Small intestine (tissue), 7 donors: ENCODE measurements at regions not wholly inside any gene's neighbourhood (a gene's known extent, or its start where the extent isn't known, plus 50 kb on each side); places are given as distances from the start of the nearest gene placed in this dataset.
"Not testable (repeated sequence)": the region's sequence is repeated elsewhere in the genome, so short reads cannot be mapped to it uniquely, and the experiment has no call there.

ENCODE experiments used
- DNase-seq, 2 donors: peaks; one replicate each; pipeline versions ENCODE4 v3.0.0 to v3.0.0-alpha.2; 2013
- FAIRE-seq: peaks from 2 replicates; lab custom pipeline; 2012; peaks lifted over from hg19 to GRCh38; lab: Jason Lieb, UNC
- H3K27ac ChIP-seq, 3 donors: one replicate each; pipeline ENCODE4 v1.5.1; 2013; ENCODE audit warnings: low read length in 2 of 3, mild to moderate bottlenecking in 2 of 3, control low read depth in 1 of 3, inconsistent platforms in 1 of 3, low read depth in 1 of 3, moderate library complexity in 1 of 3
- H3K27me3 ChIP-seq, 3 donors: one replicate each; pipeline ENCODE4 v1.6.1; 2013; ENCODE audit warnings: low read length in 3 of 3, inconsistent platforms in 1 of 3; ENCODE audit not compliant: control insufficient read depth in 3 of 3, insufficient read depth in 3 of 3
- H3K36me3 ChIP-seq, 3 donors: one replicate each; pipeline ENCODE4 v1.6.1; 2013; ENCODE audit warnings: low read length in 3 of 3, inconsistent platforms in 1 of 3, low read depth in 1 of 3, mild to moderate bottlenecking in 1 of 3, moderate library complexity in 1 of 3; ENCODE audit not compliant: control insufficient read depth in 3 of 3, insufficient read depth in 2 of 3
- H3K4me1 ChIP-seq, 3 donors: one replicate each; pipeline ENCODE4 v1.6.1; 2013; ENCODE audit warnings: low read length in 2 of 3, inconsistent platforms in 1 of 3, low read depth in 1 of 3, mild to moderate bottlenecking in 1 of 3, moderate library complexity in 1 of 3; ENCODE audit not compliant: control insufficient read depth in 3 of 3, insufficient read depth in 2 of 3
- H3K4me3 ChIP-seq, 3 donors: one replicate each; pipeline ENCODE4 v1.5.1; 2013; ENCODE audit warnings: low read length in 3 of 3, control low read depth in 1 of 3, inconsistent platforms in 1 of 3, low read depth in 1 of 3, mild to moderate bottlenecking in 1 of 3, moderate library complexity in 1 of 3
- H3K9me3 ChIP-seq, 2 donors: one replicate each; pipeline ENCODE4 v1.6.1; 2013; ENCODE audit warnings: low read depth in 1 of 2, low read length in 1 of 2; ENCODE audit not compliant: control insufficient read depth in 2 of 2, insufficient read depth in 1 of 2
- WGBS, 3 donors: extraction: QIAGEN DNeasy Blood & Tissue Kit; methylation state at CpG; one replicate each; pipeline ENCODE4 v1.1.7; 2013; 5-methylcytosine and 5-hydroxymethylcytosine counted together
- donor health status: healthy with polysubstance abuse.
- donor health status: control.
- donor health status: control.
- donor health status: Bipolar disorder and iron deficiency.
- donor health status: healthy.

DNA sequence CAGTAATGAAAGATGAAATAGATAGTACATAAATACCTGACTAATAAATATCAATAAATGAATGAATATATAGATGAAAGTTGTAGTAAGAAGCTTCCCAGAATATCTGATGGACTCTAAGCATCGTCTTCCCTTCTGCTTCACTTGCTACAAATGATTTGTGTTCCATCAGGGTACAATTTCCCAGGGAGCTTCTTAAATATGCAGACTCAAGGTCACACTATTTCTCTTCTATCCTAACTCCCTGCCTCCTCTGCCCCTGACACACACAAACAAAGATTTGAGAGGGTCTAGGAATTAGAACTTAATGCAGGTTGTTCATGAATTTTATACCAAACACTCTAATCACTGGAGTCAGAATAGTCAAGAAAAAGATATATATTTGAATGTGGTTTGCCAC lies 415.9 kb upstream of the TMPRSS15 start:
- Histone ChIP-seq H3K27ac (no peak overlapping the region), H3K36me3 (no peaks in the 10 kb centered on the region), H3K4me1 (no peaks in the 10 kb centered on the region), H3K4me3 (no peak overlapping the region), H3K27me3 (no peaks in the 10 kb centered on the region), H3K9me3 (no peaks in the 10 kb centered on the region)
- FAIRE-seq (no peak), DNase-seq (no peak)
- 63 to 79% (median 77%) methylated on average over 1 of the region's 1 CpG for WGBS, 3 donors

DNA sequence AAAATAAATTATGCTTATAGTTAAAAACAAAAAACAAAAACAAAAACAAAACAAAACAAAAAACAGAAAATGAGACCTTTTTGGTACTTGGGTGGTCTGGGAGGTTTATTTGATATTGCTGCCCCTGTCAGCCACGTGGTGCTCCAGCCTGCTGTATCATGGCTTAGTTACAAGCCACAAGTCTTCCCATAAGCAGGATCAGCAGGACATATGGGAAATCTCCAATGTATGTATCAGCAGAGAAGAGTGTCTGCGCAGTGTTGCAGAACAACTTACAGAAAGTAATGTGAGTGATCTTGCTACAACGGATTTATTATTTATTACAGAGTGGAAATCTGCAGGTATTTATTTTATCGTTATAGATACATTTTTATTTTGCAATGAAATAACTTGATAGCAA lies 423.0 kb upstream of the TMPRSS15 start:
- H3K27ac ChIP-seq = no peak overlapping the region
- no peaks in the 10 kb centered on the region for H3K27me3 ChIP-seq
- WGBS, 3 donors = 71 to 82% (median 73%) methylated on average over 4 of the region's 4 CpGs
- no peak overlapping the region for H3K4me3 ChIP-seq
- H3K9me3 ChIP-seq = no peaks in the 10 kb centered on the region
- FAIRE-seq (no peak), DNase-seq (no peak)
- H3K36me3 ChIP-seq = no peaks in the 10 kb centered on the region
- no peaks in the 10 kb centered on the region for H3K4me1 ChIP-seq

DNA sequence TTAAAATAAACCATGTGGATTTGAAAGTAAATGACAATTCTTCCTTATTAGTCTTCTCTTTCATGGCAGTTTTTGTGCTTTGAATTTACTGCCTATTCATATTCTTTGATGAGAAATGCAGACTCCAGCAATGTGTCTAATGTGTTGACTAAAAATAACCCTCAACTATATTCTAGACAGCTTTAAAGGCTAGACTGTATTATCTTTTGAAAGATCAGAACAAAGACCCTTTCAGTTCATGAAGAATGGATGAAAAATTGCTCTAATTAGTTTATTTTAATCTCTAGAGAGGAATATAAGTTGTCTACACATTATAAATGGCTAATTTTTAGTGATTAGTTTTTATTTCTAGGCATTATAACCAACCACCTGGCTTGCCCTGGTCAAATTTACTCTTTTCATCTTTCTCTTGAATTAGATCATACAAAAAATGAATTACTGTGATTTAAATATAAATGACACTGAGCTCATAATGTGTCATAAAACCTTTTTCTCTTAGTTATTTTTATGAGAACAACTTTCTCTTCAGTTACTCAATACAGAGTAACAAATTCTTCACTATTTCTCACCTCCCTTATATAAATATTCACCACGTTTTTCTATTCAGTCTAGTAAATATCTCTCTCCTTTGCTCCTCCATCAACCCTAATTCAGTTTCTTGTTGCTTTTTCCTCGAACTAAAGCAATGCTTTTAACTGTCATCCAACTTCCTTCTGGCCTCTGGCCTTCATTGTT lies 428.5 kb upstream of the TMPRSS15 start:
- 37 to 60% (median 40%) methylated on average over 2 of the region's 2 CpGs for WGBS, 3 donors
- no peaks in the 10 kb centered on the region for H3K27me3 ChIP-seq
- no peak overlapping the region for H3K4me3 ChIP-seq
- FAIRE-seq (no peak), DNase-seq (no peak)
- H3K4me1 ChIP-seq = no peaks in the 10 kb centered on the region
- H3K27ac ChIP-seq = no peak overlapping the region
- no peaks in the 10 kb centered on the region for H3K9me3 ChIP-seq
- H3K36me3 ChIP-seq = no peaks in the 10 kb centered on the region

DNA sequence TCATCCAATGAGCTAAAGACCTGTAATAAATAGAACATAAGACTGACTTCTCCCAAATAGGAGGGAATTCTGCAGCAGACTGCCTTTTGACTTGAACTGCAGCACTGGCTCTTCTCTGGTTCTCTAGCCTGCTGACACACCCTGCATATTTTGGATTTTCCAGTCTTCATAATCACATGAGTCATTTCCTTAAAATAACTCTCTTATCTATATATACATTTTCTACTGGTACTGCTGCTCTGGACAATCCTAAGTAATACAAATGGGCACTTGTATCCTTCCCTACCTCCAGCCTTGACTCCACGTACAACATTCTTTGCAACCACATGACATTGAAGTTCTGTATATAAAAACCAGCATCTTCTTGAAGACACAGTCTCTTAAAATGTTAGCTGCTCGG lies 429.4 kb upstream of the TMPRSS15 start:
- Histone ChIP-seq H3K4me3 (no peak overlapping the region), H3K27ac (no peak overlapping the region), H3K9me3 (no peaks in the 10 kb centered on the region), H3K27me3 (no peaks in the 10 kb centered on the region), H3K4me1 (no peaks in the 10 kb centered on the region), H3K36me3 (no peaks in the 10 kb centered on the region)
- FAIRE-seq (no peak), DNase-seq (no peak)
- 59 to 66% (median 65%) methylated on average over 2 of the region's 2 CpGs for WGBS, 3 donors

DNA sequence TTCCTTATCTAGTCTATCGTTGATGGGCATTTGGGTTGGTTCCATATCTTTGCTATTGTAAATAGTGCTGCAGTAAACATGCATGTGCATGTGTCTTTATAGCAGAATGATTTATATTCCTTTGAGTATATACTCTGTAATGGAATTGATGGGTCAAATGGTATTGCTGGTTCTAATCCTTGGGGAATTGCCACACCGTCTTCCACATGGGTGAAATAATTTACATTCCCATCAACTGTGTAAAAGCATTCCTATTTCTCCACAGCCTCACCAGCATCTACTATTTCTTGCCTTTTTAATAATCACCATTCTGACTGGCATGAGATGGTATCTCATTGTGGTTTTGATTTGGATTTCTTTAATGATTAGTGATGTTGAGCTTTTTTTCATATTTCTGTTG lies 430.5 kb upstream of the TMPRSS15 start:
- not testable (repeated sequence) for FAIRE-seq, H3K4me1 ChIP-seq, H3K27ac ChIP-seq, H3K4me3 ChIP-seq, H3K27me3 ChIP-seq, H3K9me3 ChIP-seq, H3K36me3 ChIP-seq, DNase-seq
- WGBS, 3 donors = 56 to 80% (median 61%) methylated on average over 2 of the region's 2 CpGs

DNA sequence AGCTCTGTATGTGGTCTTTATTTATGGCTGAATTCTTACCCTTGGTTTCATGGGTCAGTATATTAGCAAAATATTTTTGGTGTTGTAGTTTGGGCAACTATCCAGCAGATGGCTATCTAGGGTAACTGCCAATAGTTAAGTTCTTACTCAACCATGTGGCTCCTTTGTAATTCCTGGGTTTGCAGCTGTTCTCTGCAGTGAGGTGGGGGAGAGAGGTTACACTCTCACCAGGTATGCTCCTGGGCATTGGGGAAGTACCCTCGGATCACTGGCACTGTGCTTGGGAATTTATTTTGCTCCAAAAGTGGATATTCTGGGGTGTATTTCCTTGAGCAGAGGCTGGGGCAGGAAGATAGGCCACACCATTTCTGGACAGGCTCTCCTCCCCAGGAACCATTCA lies 436.7 kb upstream of the TMPRSS15 start:
- Histone ChIP-seq H3K9me3 (peaks cover 0 to 5% of the 10 kb centered on the region in 2 donors), H3K36me3 (no peaks in the 10 kb centered on the region), H3K4me1 (no peaks in the 10 kb centered on the region), H3K4me3 (no peak overlapping the region), H3K27me3 (no peaks in the 10 kb centered on the region), H3K27ac (no peak overlapping the region)
- peak in 1 of 2 donors; percentile 13 for DNase-seq
- 63 to 89% (median 77%) methylated on average over 1 of the region's 1 CpG for WGBS, 3 donors
- no peak for FAIRE-seq

DNA sequence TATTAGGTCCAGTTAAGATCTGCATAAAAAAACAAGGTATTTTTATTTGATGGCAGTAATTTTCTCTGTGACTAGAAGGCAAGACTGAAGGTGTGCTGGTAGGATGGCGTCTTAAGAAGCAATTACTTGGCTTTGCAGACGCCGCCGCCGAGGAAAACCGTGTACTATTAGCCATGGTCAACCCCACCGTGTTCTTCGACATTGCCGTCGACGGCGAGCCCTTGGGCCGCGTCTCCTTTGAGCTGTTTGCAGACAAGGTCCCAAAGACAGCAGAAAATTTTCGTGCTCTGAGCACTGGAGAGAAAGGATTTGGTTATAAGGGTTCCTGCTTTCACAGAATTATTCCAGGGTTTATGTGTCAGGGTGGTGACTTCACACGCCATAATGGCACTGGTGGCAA lies 454.0 kb upstream of the TMPRSS15 start:
- H3K36me3 ChIP-seq, H3K4me3 ChIP-seq, H3K27me3 ChIP-seq, DNase-seq, H3K27ac ChIP-seq, FAIRE-seq, H3K9me3 ChIP-seq, H3K4me1 ChIP-seq: not testable (repeated sequence)
- WGBS, 3 donors = 89 to 95% (median 93%) methylated on average over 16 of the region's 16 CpGs

DNA sequence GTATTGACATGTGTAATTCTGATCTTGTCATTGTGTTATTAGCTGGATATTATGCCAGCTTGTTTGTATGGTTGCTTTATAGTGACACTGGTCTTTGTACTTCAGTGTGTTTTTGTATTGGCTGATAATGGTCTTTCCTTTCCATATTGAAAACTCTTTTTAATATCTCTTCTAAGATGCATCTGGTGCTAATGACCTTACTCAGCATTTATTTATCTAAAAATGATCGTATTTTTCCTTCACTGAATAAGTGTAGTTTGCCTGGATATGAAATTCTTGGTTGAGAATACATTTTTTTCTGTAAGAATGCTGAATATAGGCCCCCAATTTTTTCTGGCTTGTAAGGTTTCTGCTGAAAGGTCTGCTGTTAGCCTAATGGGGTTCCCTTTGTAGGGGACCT lies 465.5 kb upstream of the TMPRSS15 start:
- Histone ChIP-seq H3K27ac (no peak overlapping the region), H3K4me1 (no peaks in the 10 kb centered on the region), H3K4me3 (no peak overlapping the region), H3K9me3 (no peaks in the 10 kb centered on the region), H3K36me3 (no peaks in the 10 kb centered on the region), H3K27me3 (no peaks in the 10 kb centered on the region)
- FAIRE-seq (no peak), DNase-seq (no peak)
- 50 to 72% (median 57%) methylated on average over 1 of the region's 1 CpG for WGBS, 3 donors

DNA sequence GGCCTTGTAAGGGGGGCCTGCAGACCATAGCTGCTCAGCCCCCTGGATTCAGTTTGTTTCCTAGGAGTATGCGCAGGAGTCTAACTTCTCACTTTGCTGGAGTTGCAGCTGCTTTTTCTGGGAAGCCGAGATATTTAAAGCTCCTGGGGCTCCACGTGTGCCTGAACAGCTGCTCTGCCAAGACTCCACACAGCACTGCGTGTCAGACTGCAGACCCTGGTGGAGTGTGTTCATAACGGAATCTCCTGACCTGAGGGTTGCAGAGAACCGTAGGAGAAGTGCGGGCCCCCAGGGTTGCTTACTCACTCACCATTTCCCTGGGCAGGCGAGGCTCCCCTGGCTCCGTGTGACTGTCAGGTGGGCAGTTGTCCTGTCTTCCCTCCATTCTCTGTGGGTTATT lies 474.3 kb upstream of the TMPRSS15 start:
- WGBS, 3 donors = 74 to 84% (median 82%) methylated on average over 9 of the region's 9 CpGs
- no peak overlapping the region for H3K27ac ChIP-seq
- no peak overlapping the region for H3K4me3 ChIP-seq
- DNase-seq (no peak), FAIRE-seq (no peak)
- H3K9me3 ChIP-seq = peaks cover 0 to 17% of the 10 kb centered on the region in 2 donors
- no peaks in the 10 kb centered on the region for H3K4me1 ChIP-seq
- H3K27me3 ChIP-seq = no peaks in the 10 kb centered on the region
- H3K36me3 ChIP-seq = no peaks in the 10 kb centered on the region
